ENCODE measurements at regions not wholly inside any gene's neighbourhood (a gene's known extent, or its start where the extent isn't known, plus 50 kb on each side); places are given as distances from the start of the nearest gene placed in this dataset.

- Histone ChIP-seq H3K4me1 (no peaks in the 10 kb centered on the region), H3K36me3 (no peaks in the 10 kb centered on the region), H3K4me3 (no peak overlapping the region), H3K9me3 (no peaks in the 10 kb centered on the region), H3K27me3 (no peaks in the 10 kb centered on the region), H3K27ac (no peak overlapping the region)
- peak; percentile 37 for ATAC-seq
- intact Hi-C loops (cut with DNase I), result no loop called here
- DNase-seq, result no peak
- TF ChIP-seq CTCF (IDR thresholded peaks at IDR 0.05), result no peak
Observed at GRCh38 chr10:25682203-25682851, 251.7 kb upstream of the MYO3A start.

GRCh38 chr10:25683344-25683743 is 250.7 kb upstream of the MYO3A start:
- H3K4me3 ChIP-seq, result no peak overlapping the region
- H3K27me3 ChIP-seq, result no peaks in the 10 kb centered on the region
- no peaks in the 10 kb centered on the region for H3K36me3 ChIP-seq
- TF ChIP-seq CTCF (IDR thresholded peaks at IDR 0.05), result no peak
- no peak for DNase-seq
- no peak for ATAC-seq
- H3K4me1 ChIP-seq, result no peaks in the 10 kb centered on the region
- H3K27ac ChIP-seq, result no peak overlapping the region
- H3K9me3 ChIP-seq, result no peaks in the 10 kb centered on the region
- intact Hi-C loops (cut with DNase I), result no loop called here

GRCh38 chr10:25687521-25687920 is 246.5 kb upstream of the MYO3A start:
- Histone ChIP-seq H3K36me3 (no peaks in the 10 kb centered on the region), H3K27me3 (no peaks in the 10 kb centered on the region), H3K4me1 (no peaks in the 10 kb centered on the region), H3K9me3 (no peaks in the 10 kb centered on the region), H3K4me3 (no peak overlapping the region), H3K27ac (no peak overlapping the region)
- DNase-seq (no peak), ATAC-seq (no peak)
- intact Hi-C loops (cut with DNase I), result no loop called here
- no peak for TF ChIP-seq CTCF (IDR thresholded peaks at IDR 0.05)

GRCh38 chr10:25689346-25690100 is 244.5 kb upstream of the MYO3A start:
- no peaks in the 10 kb centered on the region for H3K27me3 ChIP-seq
- no peaks in the 10 kb centered on the region for H3K36me3 ChIP-seq
- no peak for TF ChIP-seq CTCF (IDR thresholded peaks at IDR 0.05)
- H3K9me3 ChIP-seq, result no peaks in the 10 kb centered on the region
- H3K4me3 ChIP-seq, result no peak overlapping the region
- ATAC-seq (no peak), DNase-seq (no peak)
- H3K27ac ChIP-seq, result no peak overlapping the region
- no peaks in the 10 kb centered on the region for H3K4me1 ChIP-seq
- intact Hi-C loops (cut with DNase I), result no loop called here

GRCh38 chr10:25692761-25693160 is 241.3 kb upstream of the MYO3A start:
- H3K36me3 ChIP-seq, result no peaks in the 10 kb centered on the region
- intact Hi-C loops (cut with DNase I), result no loop called here
- H3K4me1 ChIP-seq, result no peaks in the 10 kb centered on the region
- H3K4me3 ChIP-seq, result no peak overlapping the region
- no peaks in the 10 kb centered on the region for H3K27me3 ChIP-seq
- no peaks in the 10 kb centered on the region for H3K9me3 ChIP-seq
- ATAC-seq (no peak), DNase-seq (no peak)
- H3K27ac ChIP-seq, result no peak overlapping the region
- no peak for TF ChIP-seq CTCF (IDR thresholded peaks at IDR 0.05)

All from upper lobe of right lung (tissue), 1 donor.